H54 (cell line): ENCODE measurements at regions not wholly inside any gene's neighbourhood (a gene's known extent, or its start where the extent isn't known, plus 50 kb on each side); places are given as distances from the start of the nearest gene placed in this dataset.

Experiments
- DNase-seq: peaks from one replicate; pipeline ENCODE4 v3.0.0; 2011; ENCODE audit warnings: low spot score, mixed read lengths; ENCODE audit not compliant: insufficient read length
- FAIRE-seq: peaks from 3 replicates; lab custom pipeline; 2011; peaks lifted over from hg19 to GRCh38; lab: Jason Lieb, UNC
- POLR2A ChIP-seq: IDR thresholded peaks from 2 replicates; pipeline ENCODE4 v1.6.1; 2011; ENCODE audit warnings: low read depth, mild to moderate bottlenecking, low read length

DNA sequence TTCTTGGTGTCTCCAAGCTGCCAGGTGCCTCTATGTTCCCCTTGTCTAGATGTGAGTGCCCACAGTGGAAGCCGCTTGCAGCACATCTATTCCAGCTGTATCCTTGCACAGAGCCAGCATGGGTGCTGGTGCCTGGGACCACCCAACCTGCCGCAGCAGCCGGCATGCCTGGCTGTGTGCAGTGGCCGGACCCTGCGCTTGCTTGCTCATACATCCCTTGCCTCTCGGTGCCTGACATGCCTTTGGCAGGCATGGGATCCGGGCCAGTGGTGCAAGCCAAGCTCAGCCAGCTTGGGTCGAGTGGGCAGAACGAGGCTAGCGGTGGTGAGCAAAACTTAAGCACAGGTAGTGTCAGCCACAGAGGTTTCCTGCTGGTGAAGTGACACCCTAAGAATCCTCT, 355.1 kb downstream of the TLL1 start:
- FAIRE-seq = no peak
- DNase-seq = no peak
- no peak for TF ChIP-seq POLR2A

DNA sequence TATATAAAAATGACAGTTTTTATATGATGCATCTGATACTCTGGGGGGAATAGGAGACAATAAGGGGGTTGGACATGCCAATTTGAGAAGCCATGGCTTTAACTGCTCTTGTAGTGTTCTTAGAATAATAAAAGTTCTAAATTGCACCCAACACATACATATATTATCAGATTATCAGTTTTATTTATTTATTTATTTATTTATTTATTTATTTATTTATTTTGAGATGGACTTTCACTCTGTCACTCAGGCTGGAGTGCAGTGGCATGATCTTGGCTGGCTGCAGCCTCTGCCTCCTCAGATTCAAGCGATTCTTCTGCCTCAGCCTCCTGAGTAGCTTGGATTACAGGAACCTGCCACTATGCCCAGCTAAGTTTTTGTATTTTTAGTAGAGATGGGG, 356.8 kb downstream of the TLL1 start:
- FAIRE-seq = no peak
- no peak for TF ChIP-seq POLR2A
- DNase-seq = no peak

DNA sequence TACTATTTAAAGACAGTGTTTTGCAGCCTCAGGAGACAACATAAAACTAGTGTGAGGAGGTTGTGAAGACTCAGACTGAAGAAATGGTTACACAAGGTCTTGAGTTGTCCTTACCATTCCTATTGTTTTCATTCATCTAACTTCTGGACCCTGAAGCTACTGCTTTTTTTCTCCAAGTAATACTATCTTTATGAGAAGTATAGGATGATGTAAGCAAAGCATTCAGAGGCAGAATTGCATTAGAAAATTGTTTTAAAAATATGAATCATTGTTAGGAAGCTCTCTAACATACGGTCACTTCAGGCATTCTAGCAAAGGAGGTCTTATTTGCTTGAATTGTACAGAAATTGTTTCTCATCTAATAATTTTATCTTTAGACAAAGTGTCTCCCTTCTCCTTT, 357.8 kb downstream of the TLL1 start:
- TF ChIP-seq POLR2A = no peak
- no peak for DNase-seq
- no peak for FAIRE-seq

DNA sequence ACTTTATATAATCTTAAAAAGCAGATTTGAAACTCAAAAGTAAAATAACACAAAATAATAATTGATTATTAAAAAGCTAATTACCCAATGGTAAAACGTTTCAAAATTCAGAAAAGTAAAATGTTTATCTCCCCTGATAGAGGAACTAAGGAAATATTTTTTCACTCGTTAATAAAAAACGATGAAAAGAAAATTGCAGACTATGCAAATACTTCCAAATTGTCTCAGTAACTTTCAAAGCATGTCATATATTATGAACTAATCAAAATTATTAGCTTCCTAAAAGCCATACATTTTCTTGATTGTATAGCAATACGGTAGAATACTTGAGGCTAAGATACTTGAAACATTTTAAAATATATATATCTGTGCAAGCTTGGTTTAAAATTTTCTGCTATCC, 366.3 kb downstream of the TLL1 start:
- TF ChIP-seq POLR2A = no peak

DNA sequence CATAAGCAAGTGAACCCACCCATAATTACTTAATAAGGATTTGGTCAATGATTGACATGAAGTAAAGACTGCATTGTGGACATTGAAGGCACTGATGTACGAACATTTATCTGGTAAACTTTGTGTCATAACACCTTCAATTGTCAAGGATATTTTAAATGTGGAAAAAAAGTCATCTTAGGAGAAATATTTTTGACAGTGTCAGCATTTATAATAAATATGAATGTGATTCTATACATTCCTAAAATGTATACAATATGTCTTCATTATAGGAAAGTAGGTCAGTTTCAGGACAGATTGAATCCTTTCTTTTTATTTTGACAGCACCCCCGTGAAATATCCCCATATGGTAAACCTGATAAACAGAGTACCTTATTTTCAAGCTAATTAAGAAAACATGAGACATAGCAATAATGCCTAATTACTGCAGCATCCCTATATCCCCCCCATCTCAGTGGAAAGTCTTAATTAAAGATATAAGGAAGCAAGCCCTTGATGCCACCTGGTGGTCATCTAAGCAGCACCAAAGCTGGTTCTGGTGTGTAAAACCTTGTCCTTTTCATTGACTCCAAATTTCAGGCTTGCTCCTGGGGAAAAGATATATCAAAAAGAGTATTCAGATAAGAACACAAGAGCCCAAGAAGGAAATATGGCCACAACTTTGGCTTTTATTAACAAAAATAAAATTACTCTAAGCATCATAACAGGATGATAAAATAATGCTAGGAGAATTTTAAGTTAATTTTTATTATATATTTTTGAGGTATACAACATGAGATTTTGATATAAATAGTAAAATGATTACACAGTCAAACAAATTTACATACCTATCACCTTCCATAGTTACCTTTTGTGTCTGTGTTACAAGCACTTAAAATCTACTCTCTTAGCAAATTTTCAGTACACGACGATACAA, 379.7 kb downstream of the TLL1 start:
- DNase-seq (no peak), FAIRE-seq (no peak)
- no peak for TF ChIP-seq POLR2A

More for the DNA sequence above, 366.3 kb downstream of the TLL1 start:
- DNase-seq (no peak), FAIRE-seq (no peak)

GRCh38 chr4:166257276-166257675, 384.2 kb downstream of the TLL1 start:
- DNase-seq (no peak), FAIRE-seq (no peak)
- TF ChIP-seq POLR2A = no peak

DNA sequence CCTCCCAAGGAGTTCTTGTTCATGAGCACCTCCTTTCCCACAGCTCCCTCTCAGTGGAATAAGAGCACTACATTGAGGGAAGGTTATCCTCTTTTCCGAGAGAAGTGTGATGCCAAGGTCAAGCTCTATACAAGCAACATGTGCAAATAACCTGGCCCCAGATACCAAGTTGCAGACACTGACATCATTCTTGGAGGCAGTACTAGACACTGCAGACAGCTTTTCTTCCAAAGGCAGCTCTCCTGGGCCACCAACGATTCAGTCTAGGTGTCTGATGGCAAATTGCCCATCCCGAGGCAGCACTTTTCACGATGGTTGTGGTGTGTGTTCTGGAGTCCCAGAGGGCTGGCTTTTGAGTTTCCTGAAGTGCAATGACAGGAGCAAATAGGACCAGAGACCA, 384.9 kb downstream of the TLL1 start:
- no peak for TF ChIP-seq POLR2A
- no peak for DNase-seq
- FAIRE-seq = no peak

GRCh38 chr4:166259081-166259480, 386.0 kb downstream of the TLL1 start:
- FAIRE-seq (no peak), DNase-seq (no peak)
- TF ChIP-seq POLR2A = no peak

DNA sequence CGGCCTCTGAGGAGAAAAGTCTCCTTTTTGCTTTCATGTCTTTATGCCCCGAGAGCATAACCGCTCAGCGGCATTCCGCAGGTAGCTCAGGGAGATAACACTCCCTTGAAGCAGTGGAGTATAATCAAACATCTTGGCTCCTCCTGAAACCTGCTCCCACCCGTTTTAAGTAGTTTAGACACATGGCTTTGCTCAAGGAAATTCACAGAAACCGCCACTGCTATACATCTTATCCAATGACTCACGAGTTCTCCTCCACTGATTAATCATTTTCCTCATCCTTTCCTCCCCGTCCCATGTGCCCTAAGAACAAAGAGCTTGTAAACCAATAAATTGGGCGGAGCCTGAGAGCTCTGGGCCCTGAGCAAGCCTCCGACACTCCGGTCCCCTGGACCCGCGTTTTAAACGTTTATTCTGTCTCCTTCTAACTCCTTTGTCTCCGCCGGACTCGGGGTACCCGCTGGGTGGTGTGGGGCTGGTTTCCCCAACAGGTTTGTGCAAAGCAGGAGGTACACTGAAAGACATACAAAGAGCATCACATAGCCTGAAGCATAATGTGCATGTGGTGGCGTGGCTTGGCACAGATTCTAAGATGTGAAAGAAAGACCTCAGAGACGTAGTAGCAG, 401.2 kb downstream of the TLL1 start:
- no peak for TF ChIP-seq POLR2A
- FAIRE-seq = no peak
- DNase-seq = peak; percentile 1

- TF ChIP-seq POLR2A = no peak
- DNase-seq (no peak), FAIRE-seq (no peak)
Measured at GRCh38 chr4:166274775-166275174, 401.7 kb downstream of the TLL1 start.

- no peak for TF ChIP-seq POLR2A
- FAIRE-seq (no peak), DNase-seq (no peak)
Measured at GRCh38 chr4:166277401-166277800, 404.4 kb downstream of the TLL1 start.

- no peak for TF ChIP-seq POLR2A
- no peak for DNase-seq
- no peak for FAIRE-seq
Measured at GRCh38 chr4:166277853-166278252, 404.8 kb downstream of the TLL1 start.

- DNase-seq = no peak
- no peak for TF ChIP-seq POLR2A
- FAIRE-seq = no peak
Measured at GRCh38 chr4:166279261-166279660, 406.2 kb downstream of the TLL1 start.

GRCh38 chr4:166280642-166281041, 407.6 kb downstream of the TLL1 start:
- FAIRE-seq (no peak), DNase-seq (no peak)
- no peak for TF ChIP-seq POLR2A

DNA sequence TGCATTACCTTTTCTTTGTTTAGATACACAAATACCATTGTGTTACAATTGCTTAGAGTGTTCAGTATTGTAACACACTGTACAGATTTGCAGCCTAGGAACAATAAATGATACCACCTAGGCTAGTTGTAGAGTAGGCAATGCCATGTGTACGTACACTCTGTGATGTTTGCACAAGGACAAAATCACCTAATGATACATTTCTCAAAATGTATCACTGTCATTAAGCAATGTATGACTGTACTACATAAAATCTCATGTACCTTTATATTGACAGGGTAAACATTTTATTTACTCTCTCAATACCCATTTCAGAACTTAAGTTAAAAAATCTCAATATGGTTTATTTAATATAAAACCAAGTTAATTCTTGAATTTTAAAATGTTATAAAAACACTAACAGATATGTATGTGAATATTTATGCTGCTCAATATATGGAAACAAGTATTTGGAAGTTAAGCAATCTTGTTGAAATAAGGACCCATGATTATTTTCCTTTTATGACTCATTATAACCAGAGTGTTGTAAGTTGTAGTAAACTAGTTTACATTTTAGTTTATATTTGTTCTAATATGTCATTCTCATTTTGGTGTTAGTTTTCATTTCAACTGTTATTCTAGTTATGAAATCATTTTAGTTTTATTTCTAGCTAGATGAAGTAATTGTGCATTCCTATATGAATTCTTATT, 409.2 kb downstream of the TLL1 start:
- FAIRE-seq (no peak), DNase-seq (no peak)
- no peak for TF ChIP-seq POLR2A
